ENCODE measurements at regions not wholly inside any gene's neighbourhood (a gene's known extent, or its start where the extent isn't known, plus 50 kb on each side); places are given as distances from the start of the nearest gene placed in this dataset.
A peak's percentile ranks its signal among the peaks of the same experiment; 100 is the strongest.

DNA sequence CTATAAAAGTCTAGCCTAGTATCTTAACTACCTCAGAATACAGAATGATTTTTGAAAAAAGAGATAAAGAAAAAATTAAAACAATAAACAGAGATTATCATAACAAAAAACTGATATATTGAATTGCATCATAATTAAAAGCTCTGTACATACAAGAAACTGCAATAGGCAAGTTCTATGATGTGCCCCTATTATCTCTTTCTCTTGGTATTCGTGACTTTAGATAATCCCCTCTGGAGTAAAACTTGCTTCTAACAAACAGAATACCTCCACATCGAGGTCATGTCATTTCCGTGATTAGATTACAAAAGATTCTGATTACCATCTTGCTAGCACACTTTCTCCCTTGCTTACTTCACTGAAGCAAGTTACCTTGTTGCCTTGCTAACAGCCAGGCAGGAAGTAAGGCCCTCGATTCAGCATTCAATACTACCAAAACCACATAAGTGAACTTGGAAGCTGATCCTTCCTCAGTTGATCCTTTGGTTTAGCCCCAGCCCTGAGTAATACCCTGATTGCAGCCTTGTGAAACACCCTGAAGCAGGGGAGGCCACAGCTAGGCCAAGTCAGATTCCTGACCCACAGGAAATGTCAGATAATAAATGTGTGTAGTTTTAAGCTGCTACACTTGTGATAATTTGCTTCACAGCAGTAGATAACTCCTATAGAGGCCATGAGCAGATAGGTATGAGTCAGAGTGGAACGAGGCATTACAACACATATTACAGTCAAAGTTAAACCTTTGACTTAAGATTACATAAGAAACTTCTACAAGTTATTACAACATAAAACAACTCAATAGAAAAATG, 53.7 kb upstream of the TMX4 start:
- peak; percentile 61 for DNase-seq (ENCODE audit: low read depth, low spot score)
- H3K27ac ChIP-seq = peak overlapping the region; percentile 79

DNA sequence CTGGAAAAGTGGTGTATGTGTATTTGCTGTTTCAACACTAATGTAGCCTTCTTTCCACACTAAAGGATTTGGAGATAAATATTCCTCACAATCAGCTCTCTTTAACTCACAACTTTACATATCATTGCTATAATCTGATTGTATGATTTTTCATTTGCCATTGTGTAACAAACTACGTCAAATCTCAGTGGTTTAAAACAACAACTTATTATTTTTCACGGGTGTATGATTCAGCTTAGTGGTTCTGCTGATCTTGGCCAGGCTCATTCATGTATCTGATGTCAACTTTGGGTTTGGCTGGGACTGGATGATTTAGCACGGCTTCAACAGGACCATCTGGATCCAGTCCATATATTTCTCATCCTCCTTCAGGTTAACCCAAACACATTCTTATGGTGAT, 55.4 kb upstream of the TMX4 start:
- DNase-seq (ENCODE audit: low read depth, low spot score) = no peak
- H3K27ac ChIP-seq = no peak overlapping the region

DNA sequence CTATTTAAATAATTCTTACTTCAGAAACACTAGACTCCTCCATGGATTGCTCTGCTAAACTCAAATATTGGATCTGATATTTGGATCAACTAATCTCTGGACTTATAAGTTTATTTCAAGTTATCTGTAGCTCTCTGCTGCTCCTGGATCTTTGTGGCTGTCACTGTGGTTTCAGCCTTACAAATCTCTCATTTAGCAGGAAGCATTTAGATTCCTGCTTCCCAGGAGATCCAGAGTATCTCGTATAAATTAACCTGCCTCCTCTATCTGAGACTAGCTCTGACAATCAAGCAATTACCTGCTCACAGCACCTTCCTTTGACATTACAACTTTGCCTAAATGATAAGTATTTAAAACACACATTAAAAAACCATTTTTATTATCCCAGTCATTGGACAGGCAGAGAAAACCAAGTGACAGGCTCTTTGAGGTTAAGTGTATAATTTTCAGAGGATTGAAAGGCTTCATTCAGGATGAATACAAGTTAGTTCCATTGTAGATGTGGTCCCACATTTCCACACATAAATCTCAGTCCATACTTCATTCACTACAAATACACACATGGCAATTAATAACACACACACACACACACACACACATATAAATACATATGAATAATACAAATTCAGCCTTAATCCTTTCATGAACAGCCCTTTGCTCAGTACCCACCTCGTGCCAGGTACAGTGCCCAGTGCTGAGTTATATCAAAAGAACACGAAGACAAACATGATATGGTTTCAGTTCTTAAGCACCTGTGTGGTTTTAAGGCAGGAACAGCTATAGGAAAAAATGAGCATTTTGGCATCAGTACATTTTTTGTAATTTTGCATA, 55.5 kb upstream of the PLCB1 start:
- no peak overlapping the region for H3K27ac ChIP-seq
- no peak for DNase-seq (ENCODE audit: low read depth, low spot score)

DNA sequence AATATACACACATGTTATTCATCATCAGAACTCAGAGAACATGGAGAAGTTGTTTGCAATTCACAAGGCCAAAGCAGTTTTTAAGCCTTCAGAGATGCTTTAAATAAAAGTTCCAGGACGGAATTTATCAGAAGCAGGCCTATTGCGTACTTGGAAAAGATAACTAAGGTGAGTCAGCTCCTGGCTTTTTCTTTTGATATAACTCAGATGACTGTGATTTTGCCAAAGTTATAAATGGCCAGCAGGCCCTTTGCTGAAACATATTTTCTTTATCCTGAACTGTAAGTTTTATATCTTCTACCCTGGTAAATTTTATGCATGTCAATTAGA, 55.0 kb upstream of the PLCB1 start:
- no peak for DNase-seq (ENCODE audit: low read depth, low spot score)
- no peak overlapping the region for H3K27ac ChIP-seq

DNA sequence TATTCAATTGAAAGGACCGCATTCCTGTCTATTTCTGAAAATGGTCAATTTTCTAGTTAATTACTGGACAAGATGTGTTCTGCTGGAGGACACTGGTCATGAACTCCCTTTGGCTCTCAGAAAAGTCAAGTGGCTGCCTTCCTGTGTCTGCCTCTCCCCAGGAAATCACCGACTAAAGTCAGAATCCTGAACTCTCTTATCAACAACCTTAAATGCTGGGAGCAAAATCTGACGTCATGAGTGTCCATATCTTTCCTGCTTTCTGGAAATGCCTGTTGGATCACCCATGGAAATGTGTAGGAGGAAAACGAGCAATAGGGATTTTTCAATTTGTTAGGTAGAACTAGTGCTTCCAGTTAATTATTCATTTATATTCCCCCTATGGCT, 53.5 kb upstream of the PLCB1 start:
- no peak for DNase-seq (ENCODE audit: low read depth, low spot score)
- no peak overlapping the region for H3K27ac ChIP-seq

DNA sequence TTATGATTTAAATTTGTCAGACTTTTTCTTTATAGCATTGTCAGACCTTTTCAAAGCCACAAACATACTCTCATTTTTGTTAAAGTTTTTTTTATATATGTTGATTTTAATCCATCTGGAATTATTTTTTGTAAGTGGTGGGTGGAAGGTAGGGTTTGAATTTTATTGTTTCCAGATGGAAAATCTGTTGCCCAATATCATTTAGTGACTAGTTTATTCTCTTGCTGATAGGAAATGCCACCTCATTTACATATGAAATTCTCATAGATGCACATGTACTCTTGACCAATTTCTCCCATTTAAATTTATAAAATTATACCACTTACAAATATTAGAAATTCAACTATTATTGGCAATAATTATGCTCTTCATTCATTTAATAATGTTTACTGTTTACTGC, 52.1 kb upstream of the PLCB1 start:
- no peak overlapping the region for H3K27ac ChIP-seq
- DNase-seq (ENCODE audit: low read depth, low spot score) = no peak

DNA sequence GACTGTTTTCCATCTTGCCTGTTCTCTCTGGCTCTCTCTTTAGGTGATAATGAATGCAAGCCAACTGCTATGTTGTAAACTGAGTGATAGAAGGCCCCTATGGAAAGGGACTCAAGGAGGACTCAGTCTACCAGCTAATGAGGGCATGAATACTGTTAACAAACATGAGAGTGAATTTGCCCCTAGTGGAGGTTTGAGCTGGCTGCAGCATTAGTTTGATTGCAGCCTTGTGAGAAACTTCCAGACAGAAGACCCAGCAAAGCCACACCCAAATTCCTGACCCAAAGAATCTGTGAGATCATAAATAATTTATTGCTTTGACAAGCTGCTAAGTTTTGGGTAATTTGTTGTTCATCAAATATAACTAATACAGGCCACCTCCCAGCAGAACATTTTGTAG, 50.0 kb upstream of the PLCB1 start:
- peak; percentile 10 for DNase-seq (ENCODE audit: low read depth, low spot score)
- H3K27ac ChIP-seq = no peak overlapping the region
